ENCODE measurements at regions not wholly inside any gene's neighbourhood (a gene's known extent, or its start where the extent isn't known, plus 50 kb on each side); places are given as distances from the start of the nearest gene placed in this dataset.

DNA sequence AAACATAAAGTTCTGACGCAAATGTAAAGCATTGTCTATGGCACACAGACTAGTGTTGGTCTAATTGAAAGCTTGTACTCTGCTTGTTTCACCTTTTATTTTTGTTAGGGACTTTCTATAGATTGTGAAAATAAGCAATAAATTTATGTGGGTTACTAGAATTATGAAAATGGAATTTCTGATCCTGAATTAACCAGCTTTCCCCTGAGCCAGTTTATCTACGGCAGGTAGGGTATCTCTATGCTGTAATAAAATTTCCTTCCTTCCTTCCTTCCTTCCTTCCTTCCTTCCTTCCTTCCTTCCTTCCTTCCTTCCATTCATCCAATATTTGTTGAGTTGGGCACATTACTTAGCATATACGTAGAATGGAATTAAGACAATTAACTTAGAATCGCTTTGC is 362.6 kb upstream of the SPRED2 start:
- Mint-ChIP-seq H3K27me3 (no peaks in the 10 kb centered on the region), H3K4me1 (ENCODE audit: low read depth) (peaks cover 8% of the 10 kb centered on the region), H3K36me3 (ENCODE audit: insufficient read depth) (no peaks in the 10 kb centered on the region), H3K27ac (no peak overlapping the region), H3K4me3 (ENCODE audit: low read depth) (no peak overlapping the region), H3K9me3 (ENCODE audit: low read depth) (no peaks in the 10 kb centered on the region)
- DNase-seq (ENCODE audit: low spot score, unreplicated experiment) = no peak
- TF ChIP-seq, protein P1, sequence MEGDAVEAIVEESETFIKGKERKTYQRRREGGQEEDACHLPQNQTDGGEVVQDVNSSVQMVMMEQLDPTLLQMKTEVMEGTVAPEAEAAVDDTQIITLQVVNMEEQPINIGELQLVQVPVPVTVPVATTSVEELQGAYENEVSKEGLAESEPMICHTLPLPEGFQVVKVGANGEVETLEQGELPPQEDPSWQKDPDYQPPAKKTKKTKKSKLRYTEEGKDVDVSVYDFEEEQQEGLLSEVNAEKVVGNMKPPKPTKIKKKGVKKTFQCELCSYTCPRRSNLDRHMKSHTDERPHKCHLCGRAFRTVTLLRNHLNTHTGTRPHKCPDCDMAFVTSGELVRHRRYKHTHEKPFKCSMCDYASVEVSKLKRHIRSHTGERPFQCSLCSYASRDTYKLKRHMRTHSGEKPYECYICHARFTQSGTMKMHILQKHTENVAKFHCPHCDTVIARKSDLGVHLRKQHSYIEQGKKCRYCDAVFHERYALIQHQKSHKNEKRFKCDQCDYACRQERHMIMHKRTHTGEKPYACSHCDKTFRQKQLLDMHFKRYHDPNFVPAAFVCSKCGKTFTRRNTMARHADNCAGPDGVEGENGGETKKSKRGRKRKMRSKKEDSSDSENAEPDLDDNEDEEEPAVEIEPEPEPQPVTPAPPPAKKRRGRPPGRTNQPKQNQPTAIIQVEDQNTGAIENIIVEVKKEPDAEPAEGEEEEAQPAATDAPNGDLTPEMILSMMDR (IDR thresholded peaks at IDR 0.05; ENCODE audit: unreplicated experiment) = no peak

GRCh38 chr2:65791404-65791975 is 359.1 kb upstream of the SPRED2 start:
- no peaks in the 10 kb centered on the region for H3K27me3 Mint-ChIP-seq
- H3K4me3 Mint-ChIP-seq (ENCODE audit: low read depth) = no peak overlapping the region
- H3K4me1 Mint-ChIP-seq (ENCODE audit: low read depth) = peaks cover 8% of the 10 kb centered on the region
- no peaks in the 10 kb centered on the region for H3K36me3 Mint-ChIP-seq (ENCODE audit: insufficient read depth)
- no peaks in the 10 kb centered on the region for H3K9me3 Mint-ChIP-seq (ENCODE audit: low read depth)
- TF ChIP-seq, protein P1 (IDR thresholded peaks at IDR 0.05; ENCODE audit: unreplicated experiment) = no peak
- no peak overlapping the region for H3K27ac Mint-ChIP-seq
- no peak for DNase-seq (ENCODE audit: low spot score, unreplicated experiment)

GRCh38 chr2:65790676-65790935 is 358.2 kb upstream of the SPRED2 start:
- Mint-ChIP-seq H3K27ac (no peak overlapping the region), H3K4me1 (ENCODE audit: low read depth) (peaks cover 8% of the 10 kb centered on the region), H3K9me3 (ENCODE audit: low read depth) (no peaks in the 10 kb centered on the region), H3K27me3 (no peaks in the 10 kb centered on the region), H3K4me3 (ENCODE audit: low read depth) (no peak overlapping the region), H3K36me3 (ENCODE audit: insufficient read depth) (no peaks in the 10 kb centered on the region)
- no peak for DNase-seq (ENCODE audit: low spot score, unreplicated experiment)
- TF ChIP-seq, protein P1 (IDR thresholded peaks at IDR 0.05; ENCODE audit: unreplicated experiment) = no peak

DNA sequence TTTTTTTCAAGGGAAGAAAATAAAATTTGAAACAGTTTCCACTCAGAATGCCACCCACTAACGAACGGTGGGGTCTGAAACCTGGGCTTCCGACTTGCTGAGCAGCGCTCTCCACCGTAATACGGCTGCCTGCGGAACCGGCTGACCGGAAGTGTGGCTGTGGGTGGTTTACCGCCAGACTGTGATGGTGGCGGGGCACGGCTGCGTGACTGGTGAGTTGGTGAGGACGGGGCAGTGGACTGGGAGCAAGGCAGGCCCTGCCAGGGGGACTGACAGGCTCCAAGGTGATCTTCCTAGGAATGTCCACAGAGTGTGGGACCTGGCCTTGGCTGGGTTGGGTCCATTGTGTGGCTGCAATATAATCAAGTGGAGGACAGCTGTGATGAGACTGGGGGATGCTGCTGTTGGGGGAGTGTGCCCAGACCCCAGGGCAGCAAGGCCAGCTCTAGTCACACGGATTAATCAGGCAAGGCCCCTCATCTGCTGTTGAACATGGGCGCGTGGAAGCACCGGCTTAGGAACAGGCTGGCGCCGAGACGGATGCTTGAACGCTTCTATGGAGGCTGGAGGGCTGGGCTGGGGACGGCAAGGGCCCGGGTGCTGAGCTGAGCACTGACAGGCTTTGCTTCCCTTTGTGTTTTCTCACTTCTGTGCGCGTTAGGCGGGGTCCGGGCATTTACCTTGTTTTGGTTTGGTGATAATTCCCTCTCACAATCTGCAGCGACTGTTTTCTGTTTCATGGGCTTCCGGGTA is 357.7 kb upstream of the SPRED2 start:
- Mint-ChIP-seq H3K27ac (no peak overlapping the region), H3K27me3 (no peaks in the 10 kb centered on the region), H3K4me1 (ENCODE audit: low read depth) (peaks cover 8% of the 10 kb centered on the region), H3K36me3 (ENCODE audit: insufficient read depth) (no peaks in the 10 kb centered on the region), H3K4me3 (ENCODE audit: low read depth) (no peak overlapping the region), H3K9me3 (ENCODE audit: low read depth) (no peaks in the 10 kb centered on the region)
- no peak for DNase-seq (ENCODE audit: low spot score, unreplicated experiment)
- TF ChIP-seq, protein P1 (IDR thresholded peaks at IDR 0.05; ENCODE audit: unreplicated experiment) = no peak

- no peaks in the 10 kb centered on the region for H3K9me3 Mint-ChIP-seq (ENCODE audit: low read depth)
Measured at GRCh38 chr2:65788556-65788955, 356.2 kb upstream of the SPRED2 start.

More at GRCh38 chr2:65788556-65788955, 356.2 kb upstream of the SPRED2 start:
- H3K4me3 Mint-ChIP-seq (ENCODE audit: low read depth) = no peak overlapping the region
- H3K27me3 Mint-ChIP-seq = no peaks in the 10 kb centered on the region
- peaks cover 8% of the 10 kb centered on the region for H3K4me1 Mint-ChIP-seq (ENCODE audit: low read depth)
- no peak overlapping the region for H3K27ac Mint-ChIP-seq
- TF ChIP-seq, protein P1 (IDR thresholded peaks at IDR 0.05; ENCODE audit: unreplicated experiment) = no peak
- no peak for DNase-seq (ENCODE audit: low spot score, unreplicated experiment)
- no peaks in the 10 kb centered on the region for H3K36me3 Mint-ChIP-seq (ENCODE audit: insufficient read depth)
